ENCODE measurements at regions not wholly inside any gene's neighbourhood (a gene's known extent, or its start where the extent isn't known, plus 50 kb on each side); places are given as distances from the start of the nearest gene placed in this dataset.

DNA sequence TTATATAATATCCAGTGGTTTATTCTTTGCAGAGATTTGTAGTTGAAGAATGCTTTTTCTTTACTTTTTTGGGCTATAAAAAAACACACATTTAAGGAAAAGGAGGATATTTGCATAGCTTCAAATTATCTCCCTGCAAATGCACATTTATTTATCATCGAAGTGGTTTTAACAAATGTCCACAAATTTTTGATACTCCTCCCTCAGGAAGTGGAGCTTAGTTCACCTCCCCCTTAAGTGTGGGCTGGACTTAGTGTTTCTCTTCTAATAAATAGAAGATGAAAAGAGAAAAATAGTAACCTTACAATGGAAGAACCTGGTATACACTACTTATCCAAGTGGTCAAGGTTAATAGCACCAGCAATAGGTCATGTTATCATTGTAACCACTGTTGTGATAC, 537.6 kb downstream of the ARL4A start:
- Histone ChIP-seq H3K4me1 (ENCODE audit: insufficient read depth, insufficient read length) (no peaks in the 10 kb centered on the region), H3K27me3 (ENCODE audit: insufficient read depth, insufficient read length) (no peaks in the 10 kb centered on the region), H3K9me3 (ENCODE audit: insufficient read depth, low read length) (no peaks in the 10 kb centered on the region), H3K36me3 (ENCODE audit: insufficient read depth, insufficient read length, low read length) (no peaks in the 10 kb centered on the region), H3K9ac (ENCODE audit: insufficient read length, low read depth) (no peak overlapping the region), H3K4me3 (ENCODE audit: insufficient read length, low read depth) (no peak overlapping the region)
- no peak for DNase-seq (ENCODE audit: low read depth, low spot score)
- TF ChIP-seq SUZ12 (IDR thresholded peaks at IDR 0.05; ENCODE audit: extremely low read depth, insufficient read depth, insufficient read length) (no peak), ZNF274 (IDR thresholded peaks at IDR 0.05; ENCODE audit: low read depth, low read length) (no peak), YY1 (IDR thresholded peaks at IDR 0.05; ENCODE audit: insufficient read depth, insufficient read length) (no peak)

DNA sequence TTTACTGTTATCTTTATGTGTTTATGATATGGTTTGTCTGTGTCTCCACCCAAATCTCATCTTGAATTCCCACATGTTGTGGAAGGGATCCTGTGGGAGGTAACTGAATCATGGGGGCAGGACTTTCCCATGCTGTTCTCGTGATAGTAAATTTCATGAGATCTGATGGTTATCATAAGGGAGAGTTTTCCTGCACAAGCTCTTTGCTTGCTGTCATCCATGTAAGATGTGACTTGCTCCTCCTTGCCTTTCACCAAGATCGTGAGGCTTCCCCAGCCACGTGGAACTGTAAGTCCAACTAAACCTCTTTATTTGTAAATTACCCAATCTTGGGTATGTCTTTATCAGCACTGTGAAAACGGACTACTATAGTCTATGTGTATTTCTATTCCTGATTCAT, 539.0 kb downstream of the ARL4A start:
- Histone ChIP-seq H3K36me3 (ENCODE audit: insufficient read depth, insufficient read length, low read length) (no peaks in the 10 kb centered on the region), H3K9ac (ENCODE audit: insufficient read length, low read depth) (no peak overlapping the region), H3K4me3 (ENCODE audit: insufficient read length, low read depth) (no peak overlapping the region), H3K4me1 (ENCODE audit: insufficient read depth, insufficient read length) (no peaks in the 10 kb centered on the region), H3K27me3 (ENCODE audit: insufficient read depth, insufficient read length) (no peaks in the 10 kb centered on the region), H3K9me3 (ENCODE audit: insufficient read depth, low read length) (no peaks in the 10 kb centered on the region)
- TF ChIP-seq ZNF274 (IDR thresholded peaks at IDR 0.05; ENCODE audit: low read depth, low read length) (no peak), YY1 (IDR thresholded peaks at IDR 0.05; ENCODE audit: insufficient read depth, insufficient read length) (no peak)
- DNase-seq (ENCODE audit: low read depth, low spot score), result no peak

DNA sequence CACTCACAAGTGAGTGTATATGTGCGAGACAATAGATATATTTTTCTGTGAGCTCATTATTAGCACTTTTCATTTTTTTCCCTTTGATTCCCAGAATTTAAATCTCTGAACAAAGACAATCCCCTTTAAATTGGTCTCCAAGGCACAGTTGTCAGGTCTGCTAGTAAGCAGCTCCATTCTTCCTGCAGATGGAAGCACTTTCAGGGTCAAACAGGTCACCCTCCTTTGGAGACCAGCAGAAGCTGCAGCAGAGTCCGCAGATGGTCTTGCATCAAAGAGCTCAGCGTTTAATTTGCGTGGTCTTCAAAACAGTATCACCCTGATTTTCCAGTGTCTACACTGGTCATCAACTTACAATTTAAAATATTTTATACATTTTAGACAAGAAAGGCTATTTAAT, 543.8 kb downstream of the ARL4A start:
- H3K4me1 ChIP-seq (ENCODE audit: insufficient read depth, insufficient read length), result no peaks in the 10 kb centered on the region
- H3K36me3 ChIP-seq (ENCODE audit: insufficient read depth, insufficient read length, low read length), result no peaks in the 10 kb centered on the region
- no peak for DNase-seq (ENCODE audit: low read depth, low spot score)
- TF ChIP-seq SUZ12 (IDR thresholded peaks at IDR 0.05; ENCODE audit: extremely low read depth, insufficient read depth, insufficient read length) (no peak), ZNF274 (IDR thresholded peaks at IDR 0.05; ENCODE audit: low read depth, low read length) (no peak), YY1 (IDR thresholded peaks at IDR 0.05; ENCODE audit: insufficient read depth, insufficient read length) (no peak)
- H3K27me3 ChIP-seq (ENCODE audit: insufficient read depth, insufficient read length), result no peaks in the 10 kb centered on the region
- no peak overlapping the region for H3K4me3 ChIP-seq (ENCODE audit: insufficient read length, low read depth)
- no peak overlapping the region for H3K9ac ChIP-seq (ENCODE audit: insufficient read length, low read depth)
- H3K9me3 ChIP-seq (ENCODE audit: insufficient read depth, low read length), result no peaks in the 10 kb centered on the region

DNA sequence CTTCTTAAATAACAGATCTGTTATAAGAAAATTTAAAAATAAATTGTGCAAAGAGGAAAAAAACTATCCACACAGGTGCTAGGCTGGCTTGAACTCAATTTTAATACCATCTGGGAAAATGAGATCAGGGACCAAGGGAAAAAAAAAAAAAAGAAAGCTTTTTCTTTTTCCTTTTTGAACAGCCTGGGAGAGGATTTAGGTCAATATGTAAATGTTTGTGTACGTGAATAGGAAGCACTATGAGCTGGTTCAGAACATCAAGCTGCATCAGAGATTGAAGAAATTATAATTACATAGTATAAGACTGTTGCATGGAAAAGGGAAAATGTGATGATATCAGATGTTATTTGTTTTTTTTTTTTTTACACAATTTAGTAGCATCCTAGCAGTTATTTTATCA, 548.0 kb downstream of the ARL4A start:
- DNase-seq (ENCODE audit: low read depth, low spot score), result no peak
- Histone ChIP-seq H3K9ac (ENCODE audit: insufficient read length, low read depth) (no peak overlapping the region), H3K27me3 (ENCODE audit: insufficient read depth, insufficient read length) (no peaks in the 10 kb centered on the region), H3K36me3 (ENCODE audit: insufficient read depth, insufficient read length, low read length) (no peaks in the 10 kb centered on the region), H3K9me3 (ENCODE audit: insufficient read depth, low read length) (no peaks in the 10 kb centered on the region), H3K4me1 (ENCODE audit: insufficient read depth, insufficient read length) (no peaks in the 10 kb centered on the region), H3K4me3 (ENCODE audit: insufficient read length, low read depth) (no peak overlapping the region)
- TF ChIP-seq ZNF274 (IDR thresholded peaks at IDR 0.05; ENCODE audit: low read depth, low read length), result no peak

DNA sequence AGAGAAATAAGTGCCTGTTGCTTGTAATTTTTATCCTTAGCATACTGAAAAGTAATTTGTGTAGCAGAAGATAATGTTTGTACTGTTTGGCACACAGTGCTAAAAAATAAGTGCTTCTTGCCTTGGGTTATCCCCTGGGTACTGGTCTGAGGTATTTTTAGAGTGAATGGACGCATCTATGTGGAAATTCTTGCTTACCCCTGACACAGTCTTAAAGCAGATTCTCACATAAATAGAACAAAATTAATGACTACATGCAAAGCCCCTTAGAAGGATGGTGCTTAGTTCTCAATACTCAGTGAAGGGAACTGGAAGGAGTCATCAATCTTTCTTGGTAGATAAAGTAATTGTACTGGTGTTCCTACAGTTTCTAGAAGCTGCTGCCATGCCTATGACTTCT, 548.6 kb downstream of the ARL4A start:
- DNase-seq (ENCODE audit: low read depth, low spot score), result no peak
- Histone ChIP-seq H3K9ac (ENCODE audit: insufficient read length, low read depth) (no peak overlapping the region), H3K4me1 (ENCODE audit: insufficient read depth, insufficient read length) (no peaks in the 10 kb centered on the region), H3K36me3 (ENCODE audit: insufficient read depth, insufficient read length, low read length) (no peaks in the 10 kb centered on the region), H3K27me3 (ENCODE audit: insufficient read depth, insufficient read length) (no peaks in the 10 kb centered on the region), H3K9me3 (ENCODE audit: insufficient read depth, low read length) (no peaks in the 10 kb centered on the region), H3K4me3 (ENCODE audit: insufficient read length, low read depth) (no peak overlapping the region)
- TF ChIP-seq SUZ12 (IDR thresholded peaks at IDR 0.05; ENCODE audit: extremely low read depth, insufficient read depth, insufficient read length) (no peak), ZNF274 (IDR thresholded peaks at IDR 0.05; ENCODE audit: low read depth, low read length) (no peak), YY1 (IDR thresholded peaks at IDR 0.05; ENCODE audit: insufficient read depth, insufficient read length) (no peak)

DNA sequence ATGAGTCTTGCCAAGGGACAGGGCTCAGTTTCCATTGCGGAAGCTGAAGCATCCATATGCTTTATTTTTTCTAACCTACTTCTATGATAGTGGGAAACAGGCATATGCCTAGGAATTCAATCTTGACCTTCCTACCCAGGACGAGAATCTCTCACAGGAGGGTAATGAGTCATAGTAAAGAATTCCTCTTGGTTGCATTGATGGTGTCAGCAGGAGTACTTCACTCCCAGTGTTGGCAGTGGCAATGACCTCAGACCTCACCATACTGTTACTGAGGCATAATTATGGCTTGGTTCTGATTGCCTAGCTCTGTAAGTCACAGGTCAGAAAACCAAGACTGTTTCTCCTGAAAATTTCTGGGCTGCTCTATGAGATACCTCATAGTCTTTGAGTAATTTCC, 552.9 kb downstream of the ARL4A start:
- Histone ChIP-seq H3K27me3 (ENCODE audit: insufficient read depth, insufficient read length) (no peaks in the 10 kb centered on the region), H3K4me1 (ENCODE audit: insufficient read depth, insufficient read length) (no peaks in the 10 kb centered on the region), H3K36me3 (ENCODE audit: insufficient read depth, insufficient read length, low read length) (no peaks in the 10 kb centered on the region), H3K9ac (ENCODE audit: insufficient read length, low read depth) (no peak overlapping the region), H3K9me3 (ENCODE audit: insufficient read depth, low read length) (no peaks in the 10 kb centered on the region), H3K4me3 (ENCODE audit: insufficient read length, low read depth) (no peak overlapping the region)
- TF ChIP-seq YY1 (IDR thresholded peaks at IDR 0.05; ENCODE audit: insufficient read depth, insufficient read length) (no peak), ZNF274 (IDR thresholded peaks at IDR 0.05; ENCODE audit: low read depth, low read length) (no peak), SUZ12 (IDR thresholded peaks at IDR 0.05; ENCODE audit: extremely low read depth, insufficient read depth, insufficient read length) (no peak)
- peak; percentile 39 for DNase-seq (ENCODE audit: low read depth, low spot score)

DNA sequence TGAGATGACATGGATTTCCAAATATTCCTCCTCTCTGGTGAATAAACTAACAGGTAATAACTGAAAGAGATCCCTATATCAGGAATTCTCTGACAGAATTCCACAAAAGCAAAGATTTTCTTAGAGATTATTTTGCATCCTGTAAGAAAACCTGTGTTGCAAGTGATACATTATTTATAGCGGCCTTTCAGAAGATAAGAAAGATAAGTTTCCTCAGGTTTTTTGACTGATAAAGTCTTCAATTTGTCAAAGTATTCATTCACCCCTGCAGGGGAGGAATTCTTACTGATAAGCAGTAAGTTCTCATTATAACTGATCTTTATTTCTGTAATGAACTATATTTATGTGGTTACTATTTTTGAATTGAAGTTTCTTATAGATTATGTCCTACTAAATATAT, 554.0 kb downstream of the ARL4A start:
- Histone ChIP-seq H3K27me3 (ENCODE audit: insufficient read depth, insufficient read length) (no peaks in the 10 kb centered on the region), H3K4me1 (ENCODE audit: insufficient read depth, insufficient read length) (no peaks in the 10 kb centered on the region), H3K9ac (ENCODE audit: insufficient read length, low read depth) (no peak overlapping the region), H3K36me3 (ENCODE audit: insufficient read depth, insufficient read length, low read length) (no peaks in the 10 kb centered on the region), H3K4me3 (ENCODE audit: insufficient read length, low read depth) (no peak overlapping the region), H3K9me3 (ENCODE audit: insufficient read depth, low read length) (no peaks in the 10 kb centered on the region)
- TF ChIP-seq YY1 (IDR thresholded peaks at IDR 0.05; ENCODE audit: insufficient read depth, insufficient read length), result no peak
- TF ChIP-seq SUZ12 (IDR thresholded peaks at IDR 0.05; ENCODE audit: extremely low read depth, insufficient read depth, insufficient read length), result no peak
- no peak for TF ChIP-seq ZNF274 (IDR thresholded peaks at IDR 0.05; ENCODE audit: low read depth, low read length)
- no peak for DNase-seq (ENCODE audit: low read depth, low spot score)

DNA sequence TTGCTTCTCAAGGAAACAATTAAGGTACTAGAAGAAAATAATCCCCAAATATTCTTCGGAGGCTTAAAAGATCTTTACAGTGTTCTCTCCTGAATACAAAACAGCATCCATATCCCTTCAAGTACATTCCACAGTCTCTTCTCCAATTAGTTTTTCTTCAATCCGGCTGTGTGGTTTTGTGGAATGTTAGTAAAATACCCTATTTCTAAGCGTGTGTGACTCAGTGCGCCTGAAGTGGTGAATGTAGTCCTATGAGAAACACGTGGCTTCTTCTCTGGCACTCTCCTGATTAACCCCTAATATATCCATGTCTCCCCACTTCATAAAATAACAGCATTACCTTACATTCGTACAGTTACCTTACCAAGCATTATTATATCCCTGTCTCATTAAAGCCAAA, 570.2 kb downstream of the ARL4A start:
- DNase-seq (ENCODE audit: low read depth, low spot score), result no peak

More for the DNA sequence above, 570.2 kb downstream of the ARL4A start:
- no peaks in the 10 kb centered on the region for H3K27me3 ChIP-seq (ENCODE audit: insufficient read depth, insufficient read length)
- no peak overlapping the region for H3K9ac ChIP-seq (ENCODE audit: insufficient read length, low read depth)
- H3K36me3 ChIP-seq (ENCODE audit: insufficient read depth, insufficient read length, low read length), result no peaks in the 10 kb centered on the region
- no peak overlapping the region for H3K4me3 ChIP-seq (ENCODE audit: insufficient read length, low read depth)
- no peak for TF ChIP-seq SUZ12 (IDR thresholded peaks at IDR 0.05; ENCODE audit: extremely low read depth, insufficient read depth, insufficient read length)
- no peak for TF ChIP-seq YY1 (IDR thresholded peaks at IDR 0.05; ENCODE audit: insufficient read depth, insufficient read length)
- TF ChIP-seq ZNF274 (IDR thresholded peaks at IDR 0.05; ENCODE audit: low read depth, low read length), result no peak
- H3K4me1 ChIP-seq (ENCODE audit: insufficient read depth, insufficient read length), result no peaks in the 10 kb centered on the region
- no peaks in the 10 kb centered on the region for H3K9me3 ChIP-seq (ENCODE audit: insufficient read depth, low read length)
